ENCODE measurements at regions not wholly inside any gene's neighbourhood (a gene's known extent, or its start where the extent isn't known, plus 50 kb on each side); places are given as distances from the start of the nearest gene placed in this dataset.

DNA sequence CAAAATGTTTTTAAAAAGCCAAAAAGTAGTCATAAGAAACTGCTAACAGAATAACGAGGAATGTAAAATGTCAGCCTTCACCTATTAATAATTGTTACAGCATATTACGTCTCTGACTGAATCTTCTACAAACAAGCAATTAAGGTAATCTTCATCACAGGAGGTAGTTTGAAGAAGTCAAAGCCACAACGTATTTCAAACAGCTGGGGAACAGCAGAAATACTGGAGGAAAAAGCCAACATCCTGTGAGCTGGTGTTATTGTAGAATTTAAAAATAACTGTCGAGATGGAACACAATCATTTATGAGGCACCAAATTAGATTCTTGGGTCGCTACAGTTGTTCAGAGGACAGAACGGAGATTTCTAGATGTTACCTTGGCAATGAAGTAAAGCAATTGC, 450.5 kb downstream of the AGTPBP1 start:
- TF ChIP-seq CTCF (conservative IDR thresholded peaks at IDR 0.05; ENCODE audit: low read depth, low read length): no peak
- H3K4me3 ChIP-seq (ENCODE audit: low read depth, low read length): no peak overlapping the region
- no peak for DNase-seq (ENCODE audit: low read depth)

DNA sequence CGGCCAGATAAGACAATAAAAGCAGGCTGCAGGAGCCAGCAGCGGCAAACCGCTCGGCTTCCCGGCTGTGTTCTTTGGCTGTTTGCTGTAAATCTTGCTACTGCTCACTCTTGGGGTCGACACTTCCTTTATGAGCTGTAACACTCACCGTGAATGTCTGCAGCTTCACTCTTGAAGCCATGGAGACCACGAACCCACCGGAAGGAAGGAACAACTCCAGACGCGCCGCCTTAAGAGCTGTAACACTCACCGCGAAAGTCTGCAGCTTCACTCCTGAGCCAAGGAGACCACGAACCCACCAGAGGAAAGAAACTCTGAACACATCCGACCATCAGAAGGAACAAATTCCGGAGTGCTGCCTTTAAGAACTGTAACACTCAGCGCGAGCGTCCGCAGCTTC, 451.7 kb downstream of the AGTPBP1 start:
- TF ChIP-seq CTCF (conservative IDR thresholded peaks at IDR 0.05; ENCODE audit: low read depth, low read length): no peak
- DNase-seq (ENCODE audit: low read depth): no peak
- H3K4me3 ChIP-seq (ENCODE audit: low read depth, low read length): no peak overlapping the region

GRCh38 chr9:85289142-85289541, 452.6 kb downstream of the AGTPBP1 start:
- H3K4me3 ChIP-seq (ENCODE audit: low read depth, low read length): no peak overlapping the region
- no peak for TF ChIP-seq CTCF (conservative IDR thresholded peaks at IDR 0.05; ENCODE audit: low read depth, low read length)
- DNase-seq (ENCODE audit: low read depth): no peak

GRCh38 chr9:85283421-85283820, 458.3 kb downstream of the AGTPBP1 start:
- H3K4me3 ChIP-seq (ENCODE audit: low read depth, low read length): no peak overlapping the region
- DNase-seq (ENCODE audit: low read depth): no peak
- TF ChIP-seq CTCF (conservative IDR thresholded peaks at IDR 0.05; ENCODE audit: low read depth, low read length): no peak

- no peak for TF ChIP-seq CTCF (conservative IDR thresholded peaks at IDR 0.05; ENCODE audit: low read depth, low read length)
- DNase-seq (ENCODE audit: low read depth): no peak
- H3K4me3 ChIP-seq (ENCODE audit: low read depth, low read length): no peak overlapping the region
These were observed 463.0 kb downstream of the AGTPBP1 start for GRCh38 chr9:85278769-85279168.

GRCh38 chr9:85276741-85277140, 465.0 kb downstream of the AGTPBP1 start:
- no peak for DNase-seq (ENCODE audit: low read depth)
- H3K4me3 ChIP-seq (ENCODE audit: low read depth, low read length): no peak overlapping the region
- TF ChIP-seq CTCF (conservative IDR thresholded peaks at IDR 0.05; ENCODE audit: low read depth, low read length): no peak

- no peak for DNase-seq (ENCODE audit: low read depth)
- H3K4me3 ChIP-seq (ENCODE audit: low read depth, low read length): no peak overlapping the region
- TF ChIP-seq CTCF (conservative IDR thresholded peaks at IDR 0.05; ENCODE audit: low read depth, low read length): no peak
These were observed 471.9 kb downstream of the AGTPBP1 start for GRCh38 chr9:85269811-85270210.

Measured in choroid plexus epithelial cell (primary cell).